ENCODE measurements at regions not wholly inside any gene's neighbourhood (a gene's known extent, or its start where the extent isn't known, plus 50 kb on each side); places are given as distances from the start of the nearest gene placed in this dataset.

DNA sequence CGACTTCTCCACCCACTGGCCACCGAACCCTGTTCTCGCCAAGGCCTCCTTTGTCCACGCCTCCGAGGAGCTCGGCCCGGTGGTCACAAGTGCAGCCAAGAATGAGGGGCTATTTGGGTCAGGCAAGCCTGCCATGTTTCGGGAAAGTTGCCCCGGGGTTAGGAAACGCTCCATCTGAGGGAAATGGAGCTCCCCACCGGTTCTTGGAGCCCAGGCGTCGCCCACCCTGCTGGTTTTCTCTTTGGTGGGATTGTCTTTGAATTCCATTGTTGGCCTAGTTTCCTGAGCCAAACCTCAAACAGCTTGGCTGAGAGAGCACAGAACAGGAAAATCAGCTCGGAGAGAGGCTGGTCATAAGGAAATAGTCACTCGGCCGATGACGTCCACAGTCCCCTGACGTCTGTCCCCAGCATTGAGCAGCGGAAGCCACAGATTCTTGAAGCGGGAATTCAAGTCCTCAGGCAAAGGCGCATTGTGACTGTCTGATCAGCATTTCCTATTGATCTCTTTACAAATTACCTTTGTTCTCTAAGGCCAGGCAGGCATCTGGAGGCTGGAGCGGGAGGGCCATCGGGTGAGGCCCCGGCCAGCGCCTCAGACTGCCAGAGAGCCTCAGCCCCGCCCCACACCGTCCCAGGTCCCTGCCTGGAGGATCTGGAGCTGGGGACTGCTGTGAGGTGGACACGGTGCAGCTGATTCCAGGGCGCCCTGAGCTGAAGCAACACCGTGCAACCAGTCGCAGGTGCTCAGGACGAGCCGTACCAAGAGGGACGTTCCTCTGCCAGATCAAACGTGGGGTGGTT lies 138.6 kb downstream of the DLL1 start:
- DNase-seq = peak; percentile 69 to 72 (median 70)
- Histone ChIP-seq H3K4me3 (ENCODE audit: control insufficient read depth in 1 of 7, extremely low read depth in 1 of 7, insufficient read depth in 4 of 7, low read depth in 2 of 7, low read length in 6 of 7) (peak overlapping the region in 3 of 7 experiments; percentile 21 to 29 (median 28)), H3K9me3 (ENCODE audit: control extremely low read depth in 1 of 5, control insufficient read depth in 4 of 5, insufficient read depth in 2 of 5, low read depth in 1 of 5, low read length in 4 of 5) (no peaks in the 10 kb centered on the region), H3K27me3 (replicated peaks in 2 of 5; ENCODE audit: control insufficient read depth in 4 of 5, insufficient read depth in 5 of 5, low read length in 4 of 5) (peaks cover 0 to 19% (median 5%) of the 10 kb centered on the region in 5 experiments), H3K27ac (ENCODE audit: insufficient read depth in 1 of 2, low read depth in 1 of 2, low read length in 2 of 2, poor library complexity in 1 of 2, severe bottlenecking in 2 of 2) (no peak overlapping the region), H3K4me1 (ENCODE audit: control extremely low read depth in 1 of 4, control insufficient read depth in 4 of 4, insufficient read depth in 4 of 4, low read length in 3 of 4) (peaks cover 0 to 49% (median 43%) of the 10 kb centered on the region in 4 experiments), H3K36me3 (ENCODE audit: control insufficient read depth in 4 of 4, insufficient read depth in 4 of 4, low read length in 3 of 4) (no peaks in the 10 kb centered on the region)
- ChIA-PET POLR2A (interaction anchor here (1.0 kb wide), 1 partner anchor 63 kb away, joined by 3 read pairs; no protein-coding TSS in a partner anchor), CTCF (interaction anchor here (0.8 to 2.1 kb wide), 5 partner anchors 134 to 376 kb away, joined by 3 to 6 read pairs (median 4); no protein-coding TSS in a partner anchor)
- 32% methylated on average over 30 of the region's 35 CpGs for WGBS (ENCODE audit: insufficient coverage)

DNA sequence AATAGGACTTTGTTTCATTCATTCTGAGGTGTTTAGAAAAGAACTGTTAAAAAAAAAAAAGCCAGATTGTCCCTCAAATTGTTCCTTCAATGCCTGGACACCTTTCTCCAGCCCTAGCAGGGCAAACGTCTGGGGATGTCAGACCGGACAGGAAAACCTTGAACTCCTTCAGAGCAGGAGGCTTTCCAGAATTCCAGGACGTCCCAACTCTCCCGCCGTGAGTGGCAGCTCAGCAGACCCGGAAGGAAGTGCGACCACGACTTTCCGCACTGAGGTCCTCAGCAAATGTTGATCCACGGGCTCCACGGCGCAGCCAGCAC lies 139.1 kb downstream of the DLL1 start:
- H3K27me3 ChIP-seq (replicated peaks in 2 of 5; ENCODE audit: control insufficient read depth in 4 of 5, insufficient read depth in 5 of 5, low read length in 4 of 5) = peaks cover 0 to 19% (median 5%) of the 10 kb centered on the region in 5 experiments
- no peaks in the 10 kb centered on the region for H3K36me3 ChIP-seq (ENCODE audit: control insufficient read depth in 4 of 4, insufficient read depth in 4 of 4, low read length in 3 of 4)
- 9% methylated on average over 12 of the region's 12 CpGs for WGBS (ENCODE audit: insufficient coverage)
- H3K4me1 ChIP-seq (ENCODE audit: control extremely low read depth in 1 of 4, control insufficient read depth in 4 of 4, insufficient read depth in 4 of 4, low read length in 3 of 4) = peaks cover 0 to 54% (median 47%) of the 10 kb centered on the region in 4 experiments
- H3K4me3 ChIP-seq (ENCODE audit: control insufficient read depth in 1 of 7, extremely low read depth in 1 of 7, insufficient read depth in 4 of 7, low read depth in 2 of 7, low read length in 6 of 7) = peak overlapping the region in 3 of 7 experiments; percentile 21 to 29 (median 28)
- ChIA-PET CTCF (interaction anchor here (1.4 to 2.1 kb wide), 3 partner anchors 135 to 162 kb away, joined by 4 to 6 read pairs (median 5); no protein-coding TSS in a partner anchor), POLR2A (interaction anchor here (1.0 kb wide), 1 partner anchor 62 kb away, joined by 3 read pairs; no protein-coding TSS in a partner anchor)
- DNase-seq = no peak
- no peaks in the 10 kb centered on the region for H3K9me3 ChIP-seq (ENCODE audit: control extremely low read depth in 1 of 5, control insufficient read depth in 4 of 5, insufficient read depth in 2 of 5, low read depth in 1 of 5, low read length in 4 of 5)
- H3K27ac ChIP-seq (ENCODE audit: insufficient read depth in 1 of 2, low read depth in 1 of 2, low read length in 2 of 2, poor library complexity in 1 of 2, severe bottlenecking in 2 of 2) = no peak overlapping the region

DNA sequence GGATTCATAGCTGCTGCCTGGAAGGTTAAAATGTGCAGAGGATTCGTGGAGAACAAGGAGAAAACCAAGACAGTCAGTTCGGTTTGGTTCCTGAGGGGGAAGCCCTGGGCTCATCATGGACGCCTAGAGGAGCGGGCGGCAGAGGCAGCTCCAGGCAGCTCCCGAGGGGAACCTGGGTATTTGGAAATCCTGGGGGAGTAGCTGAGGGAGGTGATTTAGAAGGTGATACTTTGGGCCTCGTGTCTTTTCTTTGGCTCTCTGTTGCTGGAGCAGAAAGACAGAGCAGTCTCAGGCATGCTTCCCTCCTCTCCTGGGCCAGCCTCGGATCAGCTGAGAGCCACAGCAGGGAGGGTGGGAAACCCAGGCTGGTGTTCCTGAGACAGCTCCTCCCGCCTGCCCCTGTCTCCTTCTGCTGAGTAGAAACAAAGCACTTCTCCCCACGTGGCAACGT lies 139.5 kb downstream of the DLL1 start:
- peaks cover 0 to 19% (median 5%) of the 10 kb centered on the region in 5 experiments for H3K27me3 ChIP-seq (replicated peaks in 2 of 5; ENCODE audit: control insufficient read depth in 4 of 5, insufficient read depth in 5 of 5, low read length in 4 of 5)
- CTCF ChIA-PET = interaction anchor here (1.4 to 2.1 kb wide), 3 partner anchors 135 to 161 kb away, joined by 4 to 6 read pairs (median 5); no protein-coding TSS in a partner anchor

DNA sequence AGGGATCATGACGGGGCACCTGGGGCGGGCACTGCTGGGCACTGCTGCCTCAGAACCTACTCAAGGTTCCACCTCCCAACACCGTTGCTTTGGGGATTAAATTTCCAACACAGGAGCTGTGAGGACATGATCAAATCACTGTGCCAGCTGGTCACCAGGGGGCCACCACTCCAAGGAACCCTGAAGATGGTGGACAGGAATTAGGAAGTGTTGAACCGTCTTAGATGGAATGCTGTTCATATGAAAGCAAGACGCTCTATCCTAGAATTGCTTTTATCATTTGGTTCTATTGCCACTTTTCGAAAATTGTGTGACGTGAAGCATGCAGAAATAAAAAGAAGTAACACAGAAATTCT lies 140.3 kb downstream of the DLL1 start:
- no peak for DNase-seq
- peaks cover 0 to 54% (median 48%) of the 10 kb centered on the region in 4 experiments for H3K4me1 ChIP-seq (ENCODE audit: control extremely low read depth in 1 of 4, control insufficient read depth in 4 of 4, insufficient read depth in 4 of 4, low read length in 3 of 4)
- no peak overlapping the region for H3K4me3 ChIP-seq (ENCODE audit: control insufficient read depth in 1 of 7, extremely low read depth in 1 of 7, insufficient read depth in 4 of 7, low read depth in 2 of 7, low read length in 6 of 7)
- POLR2A ChIA-PET = no interaction called here
- no peak overlapping the region for H3K27ac ChIP-seq (ENCODE audit: insufficient read depth in 1 of 2, low read depth in 1 of 2, low read length in 2 of 2, poor library complexity in 1 of 2, severe bottlenecking in 2 of 2)
- WGBS (ENCODE audit: insufficient coverage) = 97% methylated on average over 7 of the region's 7 CpGs
- H3K36me3 ChIP-seq (ENCODE audit: control insufficient read depth in 4 of 4, insufficient read depth in 4 of 4, low read length in 3 of 4) = no peaks in the 10 kb centered on the region
- H3K27me3 ChIP-seq (replicated peaks in 2 of 5; ENCODE audit: control insufficient read depth in 4 of 5, insufficient read depth in 5 of 5, low read length in 4 of 5) = peaks cover 0 to 19% (median 5%) of the 10 kb centered on the region in 5 experiments
- H3K9me3 ChIP-seq (ENCODE audit: control extremely low read depth in 1 of 5, control insufficient read depth in 4 of 5, insufficient read depth in 2 of 5, low read depth in 1 of 5, low read length in 4 of 5) = no peaks in the 10 kb centered on the region
- CTCF ChIA-PET = interaction anchor here (2.1 kb wide), 1 partner anchor 136 kb away, joined by 5 read pairs; no protein-coding TSS in a partner anchor

More for the DNA sequence above, 139.5 kb downstream of the DLL1 start:
- Histone ChIP-seq H3K4me1 (ENCODE audit: control extremely low read depth in 1 of 4, control insufficient read depth in 4 of 4, insufficient read depth in 4 of 4, low read length in 3 of 4) (peaks cover 0 to 54% (median 47%) of the 10 kb centered on the region in 4 experiments), H3K4me3 (ENCODE audit: control insufficient read depth in 1 of 7, extremely low read depth in 1 of 7, insufficient read depth in 4 of 7, low read depth in 2 of 7, low read length in 6 of 7) (no peak overlapping the region), H3K9me3 (ENCODE audit: control extremely low read depth in 1 of 5, control insufficient read depth in 4 of 5, insufficient read depth in 2 of 5, low read depth in 1 of 5, low read length in 4 of 5) (no peaks in the 10 kb centered on the region), H3K27ac (ENCODE audit: insufficient read depth in 1 of 2, low read depth in 1 of 2, low read length in 2 of 2, poor library complexity in 1 of 2, severe bottlenecking in 2 of 2) (no peak overlapping the region), H3K36me3 (ENCODE audit: control insufficient read depth in 4 of 4, insufficient read depth in 4 of 4, low read length in 3 of 4) (no peaks in the 10 kb centered on the region)
- 81% methylated on average over 7 of the region's 11 CpGs for WGBS (ENCODE audit: insufficient coverage)
- DNase-seq = no peak
- POLR2A ChIA-PET = interaction anchor here (1.0 kb wide), 1 partner anchor 62 kb away, joined by 3 read pairs; no protein-coding TSS in a partner anchor

DNA sequence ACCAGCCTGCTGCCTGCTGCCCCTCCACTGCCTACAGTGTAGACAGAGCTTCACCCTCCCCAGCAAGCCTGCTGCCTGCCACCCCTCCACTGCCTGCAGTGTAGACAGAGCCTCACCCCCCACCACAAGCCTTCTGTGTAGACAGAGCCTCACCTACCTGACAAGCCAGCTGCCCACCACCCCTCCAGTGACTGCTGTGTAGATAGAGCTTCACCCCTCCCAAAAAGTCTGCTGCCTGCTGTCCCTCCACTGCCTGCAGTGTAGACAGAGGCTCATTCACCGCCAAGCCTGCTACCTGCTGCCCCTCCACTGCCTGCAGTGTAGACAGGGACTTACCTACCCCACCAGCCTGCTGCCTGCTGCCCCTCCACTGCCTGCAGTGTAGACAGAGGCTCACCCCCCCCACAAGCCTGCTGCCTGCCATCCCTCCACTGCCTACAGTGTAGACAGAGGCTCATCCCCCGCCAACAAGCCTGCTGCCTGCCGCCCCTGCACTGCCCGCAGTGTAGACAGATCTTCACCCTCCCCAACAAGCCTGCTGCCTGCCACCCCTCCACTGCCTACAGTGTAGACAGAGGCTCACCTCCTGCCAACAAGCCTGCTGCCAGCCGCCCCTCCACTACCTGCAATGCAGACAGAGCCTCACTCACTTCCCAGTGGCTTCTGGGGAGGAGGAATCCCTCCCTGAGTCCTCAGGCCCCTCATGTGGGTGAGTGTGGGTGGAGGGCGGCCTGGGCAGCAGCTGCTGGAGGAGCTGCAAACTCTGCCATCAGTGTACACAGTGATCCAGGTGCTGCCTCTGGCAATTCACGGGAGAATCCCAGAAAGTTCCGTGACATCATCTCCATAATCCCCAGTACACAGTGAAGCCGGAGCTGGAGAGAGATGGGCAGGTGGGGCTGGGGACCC lies 140.9 kb downstream of the DLL1 start:
- Histone ChIP-seq H3K27ac (ENCODE audit: insufficient read depth in 1 of 2, low read depth in 1 of 2, low read length in 2 of 2, poor library complexity in 1 of 2, severe bottlenecking in 2 of 2) (no peak overlapping the region), H3K4me1 (ENCODE audit: control extremely low read depth in 1 of 4, control insufficient read depth in 4 of 4, insufficient read depth in 4 of 4, low read length in 3 of 4) (peaks cover 0 to 56% (median 49%) of the 10 kb centered on the region in 4 experiments), H3K9me3 (ENCODE audit: control extremely low read depth in 1 of 5, control insufficient read depth in 4 of 5, insufficient read depth in 2 of 5, low read depth in 1 of 5, low read length in 4 of 5) (peaks cover 0 to under 1% (median 0%) of the 10 kb centered on the region in 5 experiments), H3K36me3 (ENCODE audit: control insufficient read depth in 4 of 4, insufficient read depth in 4 of 4, low read length in 3 of 4) (no peaks in the 10 kb centered on the region), H3K4me3 (ENCODE audit: control insufficient read depth in 1 of 7, extremely low read depth in 1 of 7, insufficient read depth in 4 of 7, low read depth in 2 of 7, low read length in 6 of 7) (no peak overlapping the region), H3K27me3 (replicated peaks in 2 of 5; ENCODE audit: control insufficient read depth in 4 of 5, insufficient read depth in 5 of 5, low read length in 4 of 5) (peaks cover 0 to 19% (median 5%) of the 10 kb centered on the region in 5 experiments)
- POLR2A ChIA-PET = no interaction called here
- 100% methylated on average over 5 of the region's 9 CpGs for WGBS (ENCODE audit: insufficient coverage)
- DNase-seq = no peak
- CTCF ChIA-PET = no interaction called here

DNA sequence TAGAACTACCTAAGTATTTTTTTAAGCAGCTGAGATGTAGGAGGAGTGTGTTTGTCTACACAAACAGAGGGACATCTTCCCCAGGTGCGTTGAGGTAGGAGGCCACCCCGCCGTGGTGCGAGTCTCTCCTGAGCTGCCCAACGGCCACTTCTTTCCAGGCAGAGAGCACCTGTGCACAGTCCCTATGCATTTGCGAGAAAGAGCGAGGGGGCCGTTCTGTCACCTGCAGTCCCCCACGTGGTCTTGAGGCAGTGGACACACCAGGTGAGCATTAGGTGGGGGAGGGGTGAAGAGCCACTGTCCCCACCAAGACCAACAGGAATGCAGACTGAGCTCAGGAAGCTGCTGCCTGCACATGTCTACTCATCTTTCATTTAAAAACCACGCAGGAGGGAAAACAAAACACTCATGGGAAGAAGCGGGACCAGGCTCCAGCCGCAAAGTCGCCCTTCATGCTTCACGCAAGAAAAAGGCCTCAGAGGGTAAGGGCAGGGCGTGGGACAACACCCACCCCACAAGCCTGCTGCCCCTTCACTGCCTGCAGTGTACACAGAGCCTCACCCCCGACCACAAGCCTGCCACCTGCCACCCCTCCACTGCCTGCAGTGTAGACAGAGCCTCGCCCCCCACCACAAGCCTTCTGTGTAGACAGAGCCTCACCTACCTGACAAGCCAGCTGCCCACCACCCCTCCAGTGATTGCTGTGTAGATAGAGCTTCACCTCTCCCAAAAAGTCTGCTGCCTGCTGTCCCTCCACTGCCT lies 142.0 kb downstream of the DLL1 start:
- no peak for DNase-seq
- H3K27ac ChIP-seq (ENCODE audit: insufficient read depth in 1 of 2, low read depth in 1 of 2, low read length in 2 of 2, poor library complexity in 1 of 2, severe bottlenecking in 2 of 2) = no peak overlapping the region
- H3K9me3 ChIP-seq (ENCODE audit: control extremely low read depth in 1 of 5, control insufficient read depth in 4 of 5, insufficient read depth in 2 of 5, low read depth in 1 of 5, low read length in 4 of 5) = peaks cover 0 to 6% (median 3%) of the 10 kb centered on the region in 5 experiments
- ChIA-PET POLR2A (no interaction called here), CTCF (no interaction called here)
- H3K4me1 ChIP-seq (ENCODE audit: control extremely low read depth in 1 of 4, control insufficient read depth in 4 of 4, insufficient read depth in 4 of 4, low read length in 3 of 4) = peaks cover 0 to 56% (median 49%) of the 10 kb centered on the region in 4 experiments
- H3K36me3 ChIP-seq (ENCODE audit: control insufficient read depth in 4 of 4, insufficient read depth in 4 of 4, low read length in 3 of 4) = no peaks in the 10 kb centered on the region
- H3K27me3 ChIP-seq (replicated peaks in 2 of 5; ENCODE audit: control insufficient read depth in 4 of 5, insufficient read depth in 5 of 5, low read length in 4 of 5) = peaks cover 0 to 19% (median 5%) of the 10 kb centered on the region in 5 experiments
- WGBS (ENCODE audit: insufficient coverage) = 83% methylated on average over 16 of the region's 17 CpGs
- peak overlapping the region in 2 of 7 experiments; percentile 43 to 62 for H3K4me3 ChIP-seq (ENCODE audit: control insufficient read depth in 1 of 7, extremely low read depth in 1 of 7, insufficient read depth in 4 of 7, low read depth in 2 of 7, low read length in 6 of 7)
